ENCODE measurements at regions not wholly inside any gene's neighbourhood (a gene's known extent, or its start where the extent isn't known, plus 50 kb on each side); places are given as distances from the start of the nearest gene placed in this dataset.
A peak's percentile ranks its signal among the peaks of the same experiment; 100 is the strongest.

- CTCF ChIA-PET: no interaction called here
- Histone ChIP-seq H3K4me3 (ENCODE audit: low read depth, low read length) (no peak overlapping the region), H3K27ac (ENCODE audit: low read depth, low read length) (no peak overlapping the region), H3K9me3 (ENCODE audit: control insufficient read depth, insufficient read depth, low read length) (no peaks in the 10 kb centered on the region), H3K27me3 (ENCODE audit: control insufficient read depth, insufficient read depth, low read length) (no peaks in the 10 kb centered on the region)
- TF ChIP-seq CTCF (IDR thresholded peaks at IDR 0.05; ENCODE audit: low read depth, low read length): no peak
- DNase-seq (ENCODE audit: low read depth, low spot score): peak; percentile 1
- POLR2A ChIA-PET: no interaction called here
These were observed 1153.3 kb upstream of the PABPC4L start for GRCh38 chr4:135354876-135355275.

DNA sequence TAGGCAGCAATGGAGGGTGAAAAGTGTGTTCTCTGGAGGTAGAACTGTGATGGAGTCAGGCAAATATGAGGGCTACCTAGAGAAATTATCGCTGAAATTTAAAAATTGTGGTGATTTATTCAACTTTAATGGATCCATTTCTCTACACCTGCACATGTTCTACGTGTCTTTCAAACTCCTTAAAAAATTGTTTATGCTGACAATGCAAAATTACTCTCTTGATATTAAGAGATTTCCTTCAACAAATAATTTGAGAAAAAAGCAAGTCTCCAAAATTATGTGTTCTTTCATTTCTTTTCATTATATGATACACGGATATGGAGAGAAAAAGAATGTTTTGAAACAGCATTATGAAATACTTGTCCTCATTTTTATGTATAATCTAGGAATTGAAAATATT lies 1151.4 kb upstream of the PABPC4L start:
- TF ChIP-seq CTCF (IDR thresholded peaks at IDR 0.05; ENCODE audit: low read depth, low read length): no peak
- Histone ChIP-seq H3K4me3 (ENCODE audit: low read depth, low read length) (no peak overlapping the region), H3K27ac (ENCODE audit: low read depth, low read length) (no peak overlapping the region), H3K27me3 (ENCODE audit: control insufficient read depth, insufficient read depth, low read length) (no peaks in the 10 kb centered on the region), H3K9me3 (ENCODE audit: control insufficient read depth, insufficient read depth, low read length) (no peaks in the 10 kb centered on the region)
- ChIA-PET CTCF (no interaction called here), POLR2A (no interaction called here)
- DNase-seq (ENCODE audit: low read depth, low spot score): no peak

DNA sequence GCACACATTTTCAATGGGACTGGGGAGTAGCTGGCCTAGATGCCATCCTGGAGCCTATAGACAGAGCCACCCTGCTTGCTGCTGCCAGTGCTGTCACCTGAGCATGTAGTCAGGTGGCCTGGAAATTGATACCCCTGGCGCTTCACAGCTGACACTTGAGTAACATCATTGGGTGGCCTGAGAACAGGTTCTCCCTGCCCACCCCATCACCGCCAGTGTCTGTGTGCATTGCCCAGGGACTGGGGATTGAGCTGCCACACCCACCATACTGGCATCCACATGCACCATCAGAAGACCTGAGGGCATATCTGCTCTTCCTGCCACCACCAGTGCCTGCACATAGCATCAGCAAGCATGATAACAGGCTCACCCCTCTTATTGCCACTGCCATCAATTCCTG lies 1142.9 kb upstream of the PABPC4L start:
- DNase-seq (ENCODE audit: low read depth, low spot score): no peak
- Histone ChIP-seq H3K27me3 (ENCODE audit: control insufficient read depth, insufficient read depth, low read length) (no peaks in the 10 kb centered on the region), H3K4me3 (ENCODE audit: low read depth, low read length) (no peak overlapping the region), H3K9me3 (ENCODE audit: control insufficient read depth, insufficient read depth, low read length) (no peaks in the 10 kb centered on the region; the same call in 1 of the 2 replicates), H3K27ac (ENCODE audit: low read depth, low read length) (no peak overlapping the region)
- ChIA-PET CTCF (no interaction called here), POLR2A (no interaction called here)
- no peak for TF ChIP-seq CTCF (IDR thresholded peaks at IDR 0.05; ENCODE audit: low read depth, low read length)

DNA sequence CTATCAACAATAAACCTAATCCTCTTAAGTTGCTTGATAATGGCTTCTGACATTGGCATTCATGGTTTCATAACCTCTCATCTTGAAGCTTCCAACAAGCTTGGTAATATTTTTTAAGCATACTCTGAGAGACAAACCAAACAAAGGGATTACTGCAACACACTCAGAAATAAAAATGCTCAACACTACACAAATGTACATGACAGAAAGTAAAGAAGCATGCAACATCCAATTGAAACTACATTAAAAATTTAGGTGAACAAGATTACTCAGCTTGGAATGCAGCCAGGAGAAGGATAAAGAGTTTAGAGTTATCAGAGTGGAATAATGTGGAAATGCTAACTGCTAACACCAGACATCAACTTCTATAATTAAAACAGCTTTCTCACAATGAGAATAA lies 1136.6 kb upstream of the PABPC4L start:
- no peak for TF ChIP-seq CTCF (IDR thresholded peaks at IDR 0.05; ENCODE audit: low read depth, low read length)
- DNase-seq (ENCODE audit: low read depth, low spot score): no peak
- CTCF ChIA-PET: no interaction called here
- Histone ChIP-seq H3K27me3 (ENCODE audit: control insufficient read depth, insufficient read depth, low read length) (no peaks in the 10 kb centered on the region), H3K4me3 (ENCODE audit: low read depth, low read length) (no peak overlapping the region), H3K9me3 (ENCODE audit: control insufficient read depth, insufficient read depth, low read length) (no peaks in the 10 kb centered on the region), H3K27ac (ENCODE audit: low read depth, low read length) (no peak overlapping the region)
- POLR2A ChIA-PET: no interaction called here

GRCh38 chr4:135325264-135325663 lies 1123.7 kb upstream of the PABPC4L start:
- no peak overlapping the region for H3K4me3 ChIP-seq (ENCODE audit: low read depth, low read length)
- no peaks in the 10 kb centered on the region for H3K9me3 ChIP-seq (ENCODE audit: control insufficient read depth, insufficient read depth, low read length)
- CTCF ChIA-PET: no interaction called here
- H3K27ac ChIP-seq (ENCODE audit: low read depth, low read length): no peak overlapping the region
- DNase-seq (ENCODE audit: low read depth, low spot score): no peak
- TF ChIP-seq CTCF (IDR thresholded peaks at IDR 0.05; ENCODE audit: low read depth, low read length): no peak
- POLR2A ChIA-PET: no interaction called here
- no peaks in the 10 kb centered on the region for H3K27me3 ChIP-seq (ENCODE audit: control insufficient read depth, insufficient read depth, low read length)
